ENCODE measurements at regions not wholly inside any gene's neighbourhood (a gene's known extent, or its start where the extent isn't known, plus 50 kb on each side); places are given as distances from the start of the nearest gene placed in this dataset.
A peak's percentile ranks its signal among the peaks of the same experiment; 100 is the strongest.

DNA sequence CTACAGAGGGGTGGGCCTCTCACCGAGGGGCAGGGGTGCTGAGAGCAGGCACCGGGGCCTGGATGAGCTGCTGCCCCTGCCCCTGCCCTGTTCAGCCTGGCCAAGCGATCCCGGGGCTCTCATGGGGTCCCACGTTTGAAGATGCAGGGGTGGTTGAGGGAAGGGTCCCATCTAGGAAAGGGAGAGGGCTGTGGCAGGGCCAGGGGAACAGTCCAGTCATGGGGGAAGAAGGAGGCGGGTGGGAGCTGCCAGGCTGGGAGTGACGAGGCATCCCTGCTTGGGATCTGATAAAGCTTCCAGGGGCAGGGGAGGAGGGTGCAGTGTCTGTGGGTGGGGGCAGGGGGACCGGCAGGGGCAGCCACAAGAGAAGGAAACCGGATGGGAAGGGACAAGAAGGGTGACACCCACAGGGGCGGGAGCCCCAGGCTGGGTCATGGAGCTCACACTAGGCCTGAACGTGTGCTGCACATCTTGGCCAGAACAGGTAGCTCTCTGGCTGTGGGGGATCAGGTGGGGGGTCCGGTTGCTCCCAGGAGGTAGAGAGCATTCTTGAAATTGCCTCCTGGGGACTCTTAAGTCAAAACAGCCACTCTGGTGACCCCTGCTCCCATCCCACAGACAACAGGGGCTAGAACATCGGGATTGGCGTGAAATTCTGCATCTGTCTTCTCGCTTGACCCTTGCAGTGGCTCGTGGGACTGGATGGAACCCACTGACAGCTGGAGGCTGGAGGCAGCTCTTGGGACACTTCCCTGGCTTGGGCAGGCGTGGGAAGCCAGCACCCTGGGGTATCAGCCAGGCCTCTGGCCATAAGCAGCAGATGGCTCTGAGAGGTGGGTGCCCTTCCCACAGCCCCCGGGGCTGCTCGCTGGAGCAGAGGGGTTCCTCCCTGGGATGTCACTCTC, 58.0 kb upstream of the GATA5 start:
- ATAC-seq (ENCODE audit: low FRiP score) (no peak), DNase-seq (ENCODE audit: low spot score) (no peak)
- TF ChIP-seq, protein P1, sequence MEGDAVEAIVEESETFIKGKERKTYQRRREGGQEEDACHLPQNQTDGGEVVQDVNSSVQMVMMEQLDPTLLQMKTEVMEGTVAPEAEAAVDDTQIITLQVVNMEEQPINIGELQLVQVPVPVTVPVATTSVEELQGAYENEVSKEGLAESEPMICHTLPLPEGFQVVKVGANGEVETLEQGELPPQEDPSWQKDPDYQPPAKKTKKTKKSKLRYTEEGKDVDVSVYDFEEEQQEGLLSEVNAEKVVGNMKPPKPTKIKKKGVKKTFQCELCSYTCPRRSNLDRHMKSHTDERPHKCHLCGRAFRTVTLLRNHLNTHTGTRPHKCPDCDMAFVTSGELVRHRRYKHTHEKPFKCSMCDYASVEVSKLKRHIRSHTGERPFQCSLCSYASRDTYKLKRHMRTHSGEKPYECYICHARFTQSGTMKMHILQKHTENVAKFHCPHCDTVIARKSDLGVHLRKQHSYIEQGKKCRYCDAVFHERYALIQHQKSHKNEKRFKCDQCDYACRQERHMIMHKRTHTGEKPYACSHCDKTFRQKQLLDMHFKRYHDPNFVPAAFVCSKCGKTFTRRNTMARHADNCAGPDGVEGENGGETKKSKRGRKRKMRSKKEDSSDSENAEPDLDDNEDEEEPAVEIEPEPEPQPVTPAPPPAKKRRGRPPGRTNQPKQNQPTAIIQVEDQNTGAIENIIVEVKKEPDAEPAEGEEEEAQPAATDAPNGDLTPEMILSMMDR (IDR thresholded peaks at IDR 0.05): no peak

DNA sequence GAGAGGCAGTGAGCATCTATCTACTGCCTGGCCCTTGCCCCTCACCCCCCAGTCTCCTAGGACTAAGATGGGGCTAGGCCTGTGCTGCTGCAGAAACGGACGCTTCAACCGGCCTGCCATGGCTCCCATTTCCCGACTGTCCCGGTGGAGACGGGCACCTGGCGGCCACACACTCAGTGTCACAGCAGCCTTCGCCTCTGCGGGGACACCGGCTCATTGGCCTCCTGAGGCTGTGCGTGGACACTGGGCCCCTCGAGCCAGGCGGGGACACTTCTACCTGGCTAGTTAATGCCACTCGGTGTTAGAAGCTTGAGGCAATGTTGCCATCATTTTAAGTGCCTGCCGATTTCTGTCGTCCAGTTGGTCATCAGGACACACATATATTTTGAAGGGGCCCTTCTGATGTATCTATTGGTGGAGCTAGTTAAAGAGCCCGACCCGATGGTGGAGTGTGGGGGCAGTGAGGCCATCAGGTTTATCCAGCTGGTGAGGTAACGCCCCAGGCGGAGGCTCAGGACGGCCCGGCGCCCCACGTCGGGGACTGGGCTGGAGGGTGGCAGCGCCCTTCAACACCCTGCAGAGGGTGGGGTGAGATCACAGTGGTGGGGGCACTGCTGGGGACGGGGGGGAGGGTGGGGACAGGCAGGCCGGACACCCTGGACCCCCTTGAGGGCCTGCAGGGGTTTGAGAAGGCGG, 58.9 kb upstream of the GATA5 start:
- DNase-seq (ENCODE audit: low spot score) (no peak), ATAC-seq (ENCODE audit: low FRiP score) (no peak)
- TF ChIP-seq, protein P1 (IDR thresholded peaks at IDR 0.05): no peak

DNA sequence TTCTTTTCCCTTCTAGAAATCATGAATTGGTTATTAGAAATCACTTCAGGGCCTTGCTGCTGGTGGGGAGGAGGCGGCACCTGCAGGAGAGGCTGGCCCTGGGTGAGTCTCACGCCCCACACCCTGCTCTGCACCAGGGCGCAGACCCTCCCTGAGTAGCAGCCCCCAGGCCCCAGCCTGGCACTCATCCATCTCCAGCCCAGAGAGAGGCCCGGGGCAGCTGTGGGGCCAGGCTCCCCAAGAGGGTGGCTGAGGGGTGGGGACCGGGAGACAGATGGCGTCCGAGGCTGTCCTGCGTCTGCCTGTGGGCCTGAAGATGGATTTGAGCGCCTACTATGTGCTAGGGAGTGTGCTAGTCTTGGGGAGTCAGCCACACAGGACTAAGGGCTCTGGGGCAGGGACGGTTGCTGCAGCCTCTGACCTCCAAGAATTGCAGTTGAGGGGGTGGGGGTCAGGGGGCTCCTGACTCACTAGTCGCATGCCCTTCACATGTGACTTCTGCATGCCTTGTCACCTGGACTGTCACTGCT, 59.6 kb upstream of the GATA5 start:
- TF ChIP-seq, protein P1 (IDR thresholded peaks at IDR 0.05): no peak
- DNase-seq (ENCODE audit: low spot score) (no peak), ATAC-seq (ENCODE audit: low FRiP score) (no peak)

DNA sequence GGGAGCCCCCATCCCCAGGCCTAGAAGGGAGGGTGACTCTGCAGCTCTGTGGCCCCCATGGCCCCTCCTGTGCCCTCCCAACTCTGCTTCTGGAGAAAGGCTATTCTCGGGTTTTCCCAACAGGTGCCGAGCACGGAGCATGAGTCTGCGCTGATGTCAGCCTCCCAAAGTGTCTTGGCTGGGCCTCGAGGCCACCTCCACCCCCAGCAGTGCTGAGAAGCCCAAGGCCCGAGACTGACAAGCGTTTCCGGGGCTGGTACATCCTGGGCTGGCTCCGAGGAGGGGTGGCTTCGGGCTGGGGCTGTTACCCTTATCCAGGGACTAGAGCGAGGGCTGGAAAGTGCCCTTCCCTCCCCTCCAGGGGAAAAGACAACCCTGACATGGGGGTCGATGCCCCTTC, 60.2 kb upstream of the GATA5 start:
- DNase-seq (ENCODE audit: low spot score): no peak
- TF ChIP-seq, protein P1 (IDR thresholded peaks at IDR 0.05): no peak
- no peak for ATAC-seq (ENCODE audit: low FRiP score)

DNA sequence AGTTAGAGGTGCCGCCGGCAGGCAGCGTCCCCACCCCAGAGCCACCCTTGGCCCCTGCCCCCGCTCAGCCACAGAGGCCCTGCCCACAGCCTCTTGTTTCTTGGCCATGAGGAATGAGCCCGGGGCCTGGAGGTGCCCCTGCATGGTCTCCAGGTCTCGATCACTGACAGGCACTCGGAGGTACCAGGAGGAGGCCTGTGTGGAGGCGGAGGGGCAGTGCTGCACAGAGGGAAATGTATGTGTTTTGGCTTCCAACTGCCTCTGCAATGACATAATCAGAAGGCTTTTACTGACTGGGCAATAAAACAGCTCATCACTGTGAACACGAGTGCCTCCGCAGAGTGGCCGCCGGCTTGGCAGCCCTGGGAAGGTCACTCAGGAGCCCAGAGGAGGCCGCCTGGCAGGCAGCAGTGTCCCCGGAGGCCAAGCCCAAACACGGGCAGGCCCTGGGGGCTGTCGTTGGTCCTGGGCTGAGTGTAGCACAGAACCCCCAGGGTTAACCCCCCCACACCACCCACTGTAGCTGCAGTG, 61.1 kb upstream of the GATA5 start:
- no peak for DNase-seq (ENCODE audit: low spot score)
- TF ChIP-seq, protein P1 (IDR thresholded peaks at IDR 0.05): no peak
- peak; percentile 33 for ATAC-seq (ENCODE audit: low FRiP score)

DNA sequence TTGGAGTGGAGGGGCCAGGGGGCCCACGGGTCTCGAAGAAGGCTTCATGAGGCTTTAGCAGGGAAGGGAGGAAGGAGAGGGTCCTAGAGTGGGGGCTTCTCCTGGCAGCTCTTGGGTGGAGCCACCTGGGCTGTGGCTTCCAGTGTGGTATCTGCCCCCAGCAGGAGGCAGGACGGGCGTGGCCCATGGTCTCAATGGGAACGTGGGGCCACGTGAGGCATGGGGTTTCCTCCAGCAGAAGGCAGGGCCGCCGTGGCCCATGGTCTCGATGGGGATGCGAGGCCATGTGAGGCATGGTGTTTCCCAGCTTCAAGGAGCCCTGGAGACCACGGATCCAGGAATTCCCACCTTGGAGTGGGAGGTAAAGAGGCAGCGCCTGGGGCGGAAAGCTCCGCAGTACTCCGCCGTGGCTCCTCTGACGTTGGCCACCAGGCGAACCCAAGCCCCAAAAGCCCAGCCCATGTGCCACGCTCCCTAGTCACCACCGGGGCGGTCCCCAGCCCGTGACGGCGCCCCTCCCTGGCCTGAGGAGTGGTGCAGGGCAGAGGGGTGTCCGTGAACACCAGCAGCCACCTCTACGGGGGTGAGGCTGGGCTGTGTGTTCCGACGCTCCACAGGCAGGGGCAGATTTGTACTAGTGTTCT, 62.0 kb upstream of the GATA5 start:
- ATAC-seq (ENCODE audit: low FRiP score) (no peak), DNase-seq (ENCODE audit: low spot score) (no peak)
- TF ChIP-seq, protein P1 (IDR thresholded peaks at IDR 0.05): no peak
